Esophagus squamous epithelium (tissue), 5 donors: ENCODE measurements at regions not wholly inside any gene's neighbourhood (a gene's known extent, or its start where the extent isn't known, plus 50 kb on each side); places are given as distances from the start of the nearest gene placed in this dataset.

Source experiments
- DNase-seq: peaks from one replicate; lab custom pipeline; 2025; lab: John Stamatoyannopoulos, UW
- H3K27ac ChIP-seq, 4 donors: fragments of 200-600 bp; sonication (generic); one replicate each; pipeline ENCODE4 v1.5.1; 2016 to 2019; ENCODE audit warnings: mild to moderate bottlenecking in 1 of 4
- H3K27me3 ChIP-seq, 4 donors: fragments of 200-600 bp; sonication (generic); 1 replicate in 3 of 4; 2 replicates in 1 of 4; pipeline versions ENCODE4 v1.5.1 to v1.6.0; 2017 to 2021; ENCODE audit warnings: antibody characterized with exemption in 1 of 4
- H3K36me3 ChIP-seq, 3 donors: fragments of 200-600 bp; sonication (generic); one replicate each; pipeline ENCODE4 v1.5.1; 2016 to 2019
- H3K4me1 ChIP-seq, 3 donors: fragments of 200-600 bp; sonication (generic); one replicate each; pipeline ENCODE4 v1.5.1; 2017 to 2019
- H3K4me3 ChIP-seq, 4 donors: fragments of 200-600 bp; sonication (generic); 1 replicate in 3 of 4; 2 replicates in 1 of 4; pipeline ENCODE4 v1.5.1; 2016 to 2019; ENCODE audit warnings: mild to moderate bottlenecking in 2 of 4, moderate library complexity in 1 of 4
- H3K9me3 ChIP-seq, 3 donors: fragments of 200-600 bp; sonication (generic); one replicate each; pipeline ENCODE4 v1.5.1; 2016 to 2019
- POLR2A ChIP-seq, 4 donors: fragments of 450-650 bp; IDR thresholded peaks; one replicate each; pipeline ENCODE4 v1.6.1; 2017; ENCODE audit warnings: antibody characterized with exemption in 4 of 4, mild to moderate bottlenecking in 4 of 4, moderate library complexity in 3 of 4
- WGBS, 2 donors: methylation state at CpG; one replicate each; pipeline ENCODE4 v1.1.5; 2018; 5-methylcytosine and 5-hydroxymethylcytosine counted together
- intact Hi-C: fragments of 100-400 bp; cut with DNase I; formaldehyde crosslinking; loops from one replicate; pipeline ENCODE4 v1.15.0; 2022
- TF ChIP-seq, protein P1 (sequence below), 6 experiments: fragments of 450-650 bp in 4 of 6; fragments of 200-600 bp in 2 of 6; sonication (generic) in 2 of 6; IDR thresholded peaks; one replicate each; pipeline ENCODE4 v1.5.1; 2016 to 2019; ENCODE audit warnings: antibody characterized with exemption in 6 of 6, mild to moderate bottlenecking in 4 of 6, moderate library complexity in 4 of 6
- donor health status: DM: yes; HTN: yes; CAD: no.

DNA sequence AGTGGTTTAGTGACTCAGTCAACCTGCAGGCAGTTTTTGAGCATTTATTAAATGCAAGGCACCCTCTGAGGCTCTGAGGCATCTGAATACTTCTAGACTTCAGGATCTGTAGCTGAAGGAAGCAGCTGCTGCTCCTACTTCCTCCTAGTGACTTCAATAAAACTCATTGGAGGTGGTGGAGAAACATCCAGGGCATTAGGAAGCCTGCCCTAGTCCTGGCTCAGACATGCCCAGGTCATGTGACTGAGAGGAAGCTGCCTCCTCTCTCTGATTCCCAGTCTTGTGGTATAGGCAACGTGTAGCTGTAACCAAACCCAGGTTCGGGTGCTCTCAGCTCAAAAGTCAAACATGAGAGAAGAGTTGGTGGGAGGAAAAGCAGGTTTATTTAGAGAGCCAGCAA, 287.2 kb upstream of the GYPC start:
- Histone ChIP-seq H3K27me3 (no peaks in the 10 kb centered on the region), H3K36me3 (no peaks in the 10 kb centered on the region), H3K27ac (no peak overlapping the region), H3K4me1 (no peaks in the 10 kb centered on the region), H3K4me3 (no peak overlapping the region), H3K9me3 (no peaks in the 10 kb centered on the region)
- DNase-seq, result no peak
- TF ChIP-seq, protein P1, sequence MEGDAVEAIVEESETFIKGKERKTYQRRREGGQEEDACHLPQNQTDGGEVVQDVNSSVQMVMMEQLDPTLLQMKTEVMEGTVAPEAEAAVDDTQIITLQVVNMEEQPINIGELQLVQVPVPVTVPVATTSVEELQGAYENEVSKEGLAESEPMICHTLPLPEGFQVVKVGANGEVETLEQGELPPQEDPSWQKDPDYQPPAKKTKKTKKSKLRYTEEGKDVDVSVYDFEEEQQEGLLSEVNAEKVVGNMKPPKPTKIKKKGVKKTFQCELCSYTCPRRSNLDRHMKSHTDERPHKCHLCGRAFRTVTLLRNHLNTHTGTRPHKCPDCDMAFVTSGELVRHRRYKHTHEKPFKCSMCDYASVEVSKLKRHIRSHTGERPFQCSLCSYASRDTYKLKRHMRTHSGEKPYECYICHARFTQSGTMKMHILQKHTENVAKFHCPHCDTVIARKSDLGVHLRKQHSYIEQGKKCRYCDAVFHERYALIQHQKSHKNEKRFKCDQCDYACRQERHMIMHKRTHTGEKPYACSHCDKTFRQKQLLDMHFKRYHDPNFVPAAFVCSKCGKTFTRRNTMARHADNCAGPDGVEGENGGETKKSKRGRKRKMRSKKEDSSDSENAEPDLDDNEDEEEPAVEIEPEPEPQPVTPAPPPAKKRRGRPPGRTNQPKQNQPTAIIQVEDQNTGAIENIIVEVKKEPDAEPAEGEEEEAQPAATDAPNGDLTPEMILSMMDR (IDR thresholded peaks at IDR 0.05), result no peak
- TF ChIP-seq POLR2A (IDR thresholded peaks at IDR 0.05), result no peak
- 27 to 28% methylated on average over 2 of the region's 2 CpGs for WGBS, 2 donors
- intact Hi-C loops, result no loop called here

DNA sequence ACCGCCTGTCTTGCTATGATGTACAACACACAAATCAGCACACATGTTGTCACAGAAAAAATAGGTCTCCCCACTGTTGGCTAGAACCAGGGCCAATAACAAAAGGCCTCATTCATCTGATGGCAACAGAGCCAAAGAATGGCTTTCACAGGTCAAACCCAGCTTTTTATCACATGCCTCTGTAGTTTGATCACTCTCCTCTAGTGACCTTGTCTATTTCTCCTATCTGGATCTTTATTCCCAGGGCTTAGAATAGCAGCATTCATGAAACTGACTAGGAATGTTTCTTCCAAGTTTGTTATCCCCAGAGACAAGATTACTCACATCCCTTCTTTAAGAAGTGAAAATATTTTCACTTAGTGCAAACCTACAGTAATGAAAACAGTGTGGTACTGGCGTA, 285.8 kb upstream of the GYPC start:
- H3K9me3 ChIP-seq, result no peaks in the 10 kb centered on the region
- no peaks in the 10 kb centered on the region for H3K27me3 ChIP-seq
- no peaks in the 10 kb centered on the region for H3K36me3 ChIP-seq
- 75% methylated on average over 2 of the region's 2 CpGs for WGBS, 2 donors
- H3K27ac ChIP-seq, result no peak overlapping the region
- TF ChIP-seq, protein P1 (IDR thresholded peaks at IDR 0.05), result no peak
- TF ChIP-seq POLR2A (IDR thresholded peaks at IDR 0.05), result no peak
- intact Hi-C loops, result no loop called here
- no peak overlapping the region for H3K4me3 ChIP-seq
- H3K4me1 ChIP-seq, result no peaks in the 10 kb centered on the region
- DNase-seq, result no peak

DNA sequence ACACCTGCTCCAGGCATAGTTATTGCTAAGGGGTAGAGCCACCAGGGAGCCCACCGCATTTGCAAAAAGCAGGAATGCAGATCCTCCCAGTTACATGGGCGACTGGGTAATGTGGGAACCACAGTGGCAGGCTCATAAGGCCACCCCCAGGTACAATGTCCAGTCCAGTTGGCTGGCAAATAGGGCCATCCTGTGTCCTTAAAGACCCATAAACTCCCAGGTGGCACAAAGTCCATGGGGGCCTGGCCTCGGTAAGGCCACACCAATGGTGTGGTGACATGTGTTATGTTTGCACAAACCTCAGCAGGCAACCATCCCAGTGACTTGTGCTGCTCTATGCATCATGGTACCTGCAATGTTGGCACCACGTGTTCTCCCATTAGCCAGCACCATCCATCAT, 283.6 kb upstream of the GYPC start:
- 89% methylated on average over 3 of the region's 4 CpGs; no CpG with 5 or more reads in 1 of the 2 donors for WGBS, 2 donors
- Histone ChIP-seq H3K27me3 (no peaks in the 10 kb centered on the region), H3K9me3 (no peaks in the 10 kb centered on the region), H3K4me3 (no peak overlapping the region), H3K27ac (no peak overlapping the region), H3K4me1 (no peaks in the 10 kb centered on the region), H3K36me3 (no peaks in the 10 kb centered on the region)
- no peak for TF ChIP-seq POLR2A (IDR thresholded peaks at IDR 0.05)
- TF ChIP-seq, protein P1 (IDR thresholded peaks at IDR 0.05), result no peak
- intact Hi-C loops, result no loop called here
- no peak for DNase-seq

DNA sequence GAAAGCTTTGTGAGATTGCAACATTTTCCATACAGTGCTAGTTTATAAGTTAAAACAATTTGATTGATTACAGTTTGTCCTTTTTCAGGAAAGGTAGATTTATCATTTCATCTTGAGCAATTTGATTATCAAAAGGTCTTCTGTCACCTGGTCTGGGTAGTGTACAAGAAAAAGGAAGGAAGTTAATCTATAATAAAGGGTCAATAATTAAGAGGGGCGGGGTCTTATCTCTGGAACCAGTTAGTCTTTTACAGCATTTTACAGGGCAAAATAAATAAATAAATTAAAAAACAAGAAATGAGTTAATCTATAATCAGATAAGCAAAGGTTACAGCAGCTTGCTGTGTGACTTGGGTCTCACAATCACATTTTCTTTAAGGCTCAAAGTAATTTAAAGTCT, 277.8 kb upstream of the GYPC start:
- H3K36me3 ChIP-seq, result no peaks in the 10 kb centered on the region
- H3K4me3 ChIP-seq, result no peak overlapping the region
- no peaks in the 10 kb centered on the region for H3K27me3 ChIP-seq
- no peaks in the 10 kb centered on the region for H3K4me1 ChIP-seq
- 81 to 86% methylated on average over 1 of the region's 1 CpG for WGBS, 2 donors
- H3K9me3 ChIP-seq, result no peaks in the 10 kb centered on the region
- no peak for DNase-seq
- H3K27ac ChIP-seq, result no peak overlapping the region
- TF ChIP-seq, protein P1 (IDR thresholded peaks at IDR 0.05), result no peak
- TF ChIP-seq POLR2A (IDR thresholded peaks at IDR 0.05), result no peak
- intact Hi-C loops, result no loop called here

DNA sequence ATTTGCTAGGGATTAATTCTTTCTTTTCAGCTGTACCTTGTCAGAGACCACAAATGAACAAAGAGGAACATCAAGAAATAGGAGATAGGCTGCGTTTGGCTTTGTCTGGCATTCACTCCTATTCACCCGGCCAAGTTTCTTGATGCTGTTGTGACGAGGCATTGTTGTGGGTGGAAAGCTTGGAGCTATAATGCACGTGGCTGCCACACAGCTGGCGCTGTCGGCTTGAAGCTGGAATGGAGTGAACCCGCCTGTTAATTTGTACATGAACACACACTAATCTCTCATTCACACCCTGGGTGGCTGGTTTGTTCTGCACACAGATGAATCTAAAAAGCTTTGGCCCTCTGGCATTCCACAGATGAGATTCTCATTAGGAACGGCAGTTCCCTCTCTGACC, 274.9 kb upstream of the GYPC start:
- DNase-seq, result no peak
- WGBS, 2 donors, result 19 to 26% methylated on average over 8 of the region's 8 CpGs
- intact Hi-C loops, result no loop called here

More for the DNA sequence above, 274.9 kb upstream of the GYPC start:
- no peaks in the 10 kb centered on the region for H3K4me1 ChIP-seq
- H3K27me3 ChIP-seq, result no peaks in the 10 kb centered on the region
- TF ChIP-seq POLR2A (IDR thresholded peaks at IDR 0.05), result no peak
- TF ChIP-seq, protein P1 (IDR thresholded peaks at IDR 0.05), result no peak
- no peak overlapping the region for H3K4me3 ChIP-seq
- peaks cover 0 to 5% (median 0%) of the 10 kb centered on the region in 3 donors for H3K9me3 ChIP-seq
- H3K27ac ChIP-seq, result no peak overlapping the region
- H3K36me3 ChIP-seq, result no peaks in the 10 kb centered on the region
